ENCODE measurements at regions not wholly inside any gene's neighbourhood (a gene's known extent, or its start where the extent isn't known, plus 50 kb on each side); places are given as distances from the start of the nearest gene placed in this dataset.

- no peak for TF ChIP-seq RAD21 (IDR thresholded peaks at IDR 0.05; ENCODE audit: low read depth)
- TF ChIP-seq CEBPB (IDR thresholded peaks at IDR 0.05), result no peak
- TF ChIP-seq TAF1 (IDR thresholded peaks at IDR 0.05; ENCODE audit: low read depth), result no peak
- no peak for TF ChIP-seq TEAD4 (IDR thresholded peaks at IDR 0.05)
- no peak for TF ChIP-seq MAX (IDR thresholded peaks at IDR 0.05)
- no peak for TF ChIP-seq EP300 (IDR thresholded peaks at IDR 0.05; ENCODE audit: borderline replicate concordance)
- TF ChIP-seq REST (IDR thresholded peaks at IDR 0.05; ENCODE audit: low read depth), result no peak
- TF ChIP-seq USF1 (IDR thresholded peaks at IDR 0.05), result no peak
- no peak for TF ChIP-seq EGR1 (IDR thresholded peaks at IDR 0.05)
- TF ChIP-seq FOXM1 (IDR thresholded peaks at IDR 0.05; ENCODE audit: borderline replicate concordance, low read depth), result no peak
- no peak for TF ChIP-seq CREB1 (IDR thresholded peaks at IDR 0.05; ENCODE audit: low read depth)
Observed at GRCh38 chr19:28546148-28546685, 666.7 kb downstream of the UQCRFS1 start.

Measured in Ishikawa (cell line).